Activated CD8-positive, alpha-beta T cell treated with anti-CD3 and anti-CD28 coated beads for 36 hours (primary cell): ENCODE measurements at regions not wholly inside any gene's neighbourhood (a gene's known extent, or its start where the extent isn't known, plus 50 kb on each side); places are given as distances from the start of the nearest gene placed in this dataset.

ENCODE experiments used
- ATAC-seq: fragments of 200-7000 bp; cut with Tn5 transposase; one replicate; pipeline ENCODE4 v1.10.0; 2021; ENCODE audit warnings: mild to moderate bottlenecking, moderate library complexity
- CTCF ChIA-PET: fragments of 350-600 bp; sonication (Branson Sonifier 250); formaldehyde crosslinking; loops from one replicate; lab custom pipeline; 2021; ENCODE audit warnings: antibody characterized with exemption; lab: Charles Lee
- POLR2A ChIA-PET: fragments of 350-600 bp; sonication (Branson Sonifier 250); formaldehyde crosslinking; loops from one replicate; lab custom pipeline; 2021; ENCODE audit warnings: antibody characterized with exemption; lab: Charles Lee
- DNase-seq: peaks from one replicate; pipeline ENCODE4 v3.0.0-alpha.2; 2020
- H3K27ac Mint-ChIP-seq: one replicate; pipeline ENCODE4 v1.8.0; 2021; ENCODE audit warnings: mild to moderate bottlenecking, mixed read lengths
- H3K27me3 Mint-ChIP-seq: one replicate; pipeline ENCODE4 v1.8.0; 2021; ENCODE audit warnings: mixed read lengths
- H3K36me3 Mint-ChIP-seq: one replicate; pipeline ENCODE4 v1.8.0; 2021; ENCODE audit warnings: low read depth, mixed read lengths
- H3K4me1 Mint-ChIP-seq: one replicate; pipeline ENCODE4 v1.8.0; 2021; ENCODE audit warnings: low read depth, mixed read lengths
- H3K4me3 Mint-ChIP-seq: one replicate; pipeline ENCODE4 v1.8.0; 2021; ENCODE audit warnings: mild to moderate bottlenecking, moderate library complexity, mixed read lengths
- H3K9me3 Mint-ChIP-seq: one replicate; pipeline ENCODE4 v1.8.0; 2021; ENCODE audit warnings: mixed read lengths
- intact Hi-C: fragments of 100-400 bp; cut with micrococcal nuclease; formaldehyde crosslinking; loops from one replicate; pipeline ENCODE4 v1.10.0; 2022
- TF ChIP-seq, protein P1 (sequence below): fragments of 200-600 bp; IDR thresholded peaks from one replicate; pipeline ENCODE4 v1.8.0; 2022; ENCODE audit warnings: antibody characterized with exemption, mild to moderate bottlenecking

DNA sequence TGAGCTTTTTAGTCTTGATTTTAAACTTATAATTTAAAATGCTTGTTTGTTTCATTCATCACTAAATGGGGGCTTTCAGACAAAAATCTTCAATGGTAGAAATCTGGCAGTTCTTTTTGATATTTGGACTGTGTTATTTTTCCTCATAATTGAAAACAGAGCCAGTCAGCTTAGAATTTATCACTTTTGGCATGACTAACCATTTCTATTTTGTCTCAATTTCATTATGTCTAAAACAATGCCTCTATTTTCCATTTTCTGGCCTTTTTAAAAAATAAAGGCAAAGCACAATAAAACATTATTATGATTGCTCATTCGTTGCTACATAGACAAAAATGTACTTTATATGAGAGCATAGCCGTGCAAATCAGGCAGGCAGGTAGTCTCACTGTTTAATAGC, 434.5 kb downstream of the XIRP2 start:
- H3K4me1 Mint-ChIP-seq = no peaks in the 10 kb centered on the region
- ATAC-seq (no peak), DNase-seq (no peak)
- ChIA-PET CTCF (no interaction called here), POLR2A (no interaction called here)
- TF ChIP-seq, protein P1, sequence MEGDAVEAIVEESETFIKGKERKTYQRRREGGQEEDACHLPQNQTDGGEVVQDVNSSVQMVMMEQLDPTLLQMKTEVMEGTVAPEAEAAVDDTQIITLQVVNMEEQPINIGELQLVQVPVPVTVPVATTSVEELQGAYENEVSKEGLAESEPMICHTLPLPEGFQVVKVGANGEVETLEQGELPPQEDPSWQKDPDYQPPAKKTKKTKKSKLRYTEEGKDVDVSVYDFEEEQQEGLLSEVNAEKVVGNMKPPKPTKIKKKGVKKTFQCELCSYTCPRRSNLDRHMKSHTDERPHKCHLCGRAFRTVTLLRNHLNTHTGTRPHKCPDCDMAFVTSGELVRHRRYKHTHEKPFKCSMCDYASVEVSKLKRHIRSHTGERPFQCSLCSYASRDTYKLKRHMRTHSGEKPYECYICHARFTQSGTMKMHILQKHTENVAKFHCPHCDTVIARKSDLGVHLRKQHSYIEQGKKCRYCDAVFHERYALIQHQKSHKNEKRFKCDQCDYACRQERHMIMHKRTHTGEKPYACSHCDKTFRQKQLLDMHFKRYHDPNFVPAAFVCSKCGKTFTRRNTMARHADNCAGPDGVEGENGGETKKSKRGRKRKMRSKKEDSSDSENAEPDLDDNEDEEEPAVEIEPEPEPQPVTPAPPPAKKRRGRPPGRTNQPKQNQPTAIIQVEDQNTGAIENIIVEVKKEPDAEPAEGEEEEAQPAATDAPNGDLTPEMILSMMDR = no peak
- H3K4me3 Mint-ChIP-seq = no peak overlapping the region
- no peaks in the 10 kb centered on the region for H3K9me3 Mint-ChIP-seq
- intact Hi-C loops = no loop called here
- H3K27ac Mint-ChIP-seq = no peak overlapping the region
- H3K27me3 Mint-ChIP-seq = no peaks in the 10 kb centered on the region
- H3K36me3 Mint-ChIP-seq = no peaks in the 10 kb centered on the region

DNA sequence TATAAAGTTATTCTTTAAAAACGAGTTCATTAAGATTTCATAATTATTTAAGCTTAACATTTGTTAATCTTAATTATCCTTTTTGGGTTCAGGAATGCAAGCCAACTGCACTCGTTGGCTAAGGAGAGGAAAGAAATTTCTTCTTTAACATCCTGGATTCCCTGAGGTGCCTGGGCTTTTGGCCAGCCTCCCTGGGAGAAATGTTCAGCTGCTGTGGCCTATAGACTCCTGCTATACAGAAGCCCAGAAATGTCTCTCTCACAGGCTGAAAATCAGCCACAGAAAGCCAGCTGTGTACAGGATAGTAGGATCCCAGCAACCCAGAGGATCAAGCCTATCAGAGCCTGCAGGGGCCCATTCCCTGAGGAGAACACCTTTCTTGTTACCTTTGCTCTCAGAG, 430.3 kb downstream of the XIRP2 start:
- H3K4me1 Mint-ChIP-seq = no peaks in the 10 kb centered on the region
- ChIA-PET POLR2A (no interaction called here), CTCF (no interaction called here)
- no peaks in the 10 kb centered on the region for H3K36me3 Mint-ChIP-seq
- TF ChIP-seq, protein P1 = no peak
- DNase-seq = no peak
- intact Hi-C loops = no loop called here
- H3K27me3 Mint-ChIP-seq = no peaks in the 10 kb centered on the region
- no peak overlapping the region for H3K27ac Mint-ChIP-seq
- H3K4me3 Mint-ChIP-seq = no peak overlapping the region
- H3K9me3 Mint-ChIP-seq = no peaks in the 10 kb centered on the region
- no peak for ATAC-seq

DNA sequence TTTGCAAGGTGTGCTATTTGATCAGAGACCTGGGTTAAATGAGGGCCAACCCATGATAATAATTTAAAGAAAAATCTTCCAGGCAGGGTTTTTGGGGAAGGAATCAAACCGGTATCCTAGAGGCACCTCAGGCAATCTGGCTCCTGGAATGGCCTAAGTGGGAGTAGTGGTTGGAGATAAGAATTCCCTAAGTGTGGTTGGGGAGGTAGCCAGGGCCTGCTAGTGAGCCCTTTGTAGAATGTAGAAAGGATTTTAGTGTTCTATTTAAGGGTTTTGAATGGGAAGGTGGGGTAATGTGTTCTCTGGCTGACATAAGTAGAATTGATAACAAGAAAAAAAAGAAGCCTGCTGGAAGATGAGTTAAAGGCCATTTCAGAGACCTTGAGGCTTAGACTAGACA, 422.2 kb downstream of the XIRP2 start:
- TF ChIP-seq, protein P1 = no peak
- H3K9me3 Mint-ChIP-seq = no peaks in the 10 kb centered on the region
- no peak overlapping the region for H3K4me3 Mint-ChIP-seq
- DNase-seq = no peak
- no peaks in the 10 kb centered on the region for H3K36me3 Mint-ChIP-seq
- no peak overlapping the region for H3K27ac Mint-ChIP-seq
- H3K4me1 Mint-ChIP-seq = no peaks in the 10 kb centered on the region
- intact Hi-C loops = no loop called here
- H3K27me3 Mint-ChIP-seq = peaks cover 2% of the 10 kb centered on the region
- ChIA-PET CTCF (no interaction called here), POLR2A (no interaction called here)
- no peak for ATAC-seq
